Kasumi-1 (cell line): ENCODE measurements at regions not wholly inside any gene's neighbourhood (a gene's known extent, or its start where the extent isn't known, plus 50 kb on each side); places are given as distances from the start of the nearest gene placed in this dataset.
A peak's percentile ranks its signal among the peaks of the same experiment; 100 is the strongest.

ENCODE experiments used
- DNase-seq, 2 experiments: peaks; one replicate each; lab custom pipeline; 2025; lab: John Stamatoyannopoulos, UW

DNA sequence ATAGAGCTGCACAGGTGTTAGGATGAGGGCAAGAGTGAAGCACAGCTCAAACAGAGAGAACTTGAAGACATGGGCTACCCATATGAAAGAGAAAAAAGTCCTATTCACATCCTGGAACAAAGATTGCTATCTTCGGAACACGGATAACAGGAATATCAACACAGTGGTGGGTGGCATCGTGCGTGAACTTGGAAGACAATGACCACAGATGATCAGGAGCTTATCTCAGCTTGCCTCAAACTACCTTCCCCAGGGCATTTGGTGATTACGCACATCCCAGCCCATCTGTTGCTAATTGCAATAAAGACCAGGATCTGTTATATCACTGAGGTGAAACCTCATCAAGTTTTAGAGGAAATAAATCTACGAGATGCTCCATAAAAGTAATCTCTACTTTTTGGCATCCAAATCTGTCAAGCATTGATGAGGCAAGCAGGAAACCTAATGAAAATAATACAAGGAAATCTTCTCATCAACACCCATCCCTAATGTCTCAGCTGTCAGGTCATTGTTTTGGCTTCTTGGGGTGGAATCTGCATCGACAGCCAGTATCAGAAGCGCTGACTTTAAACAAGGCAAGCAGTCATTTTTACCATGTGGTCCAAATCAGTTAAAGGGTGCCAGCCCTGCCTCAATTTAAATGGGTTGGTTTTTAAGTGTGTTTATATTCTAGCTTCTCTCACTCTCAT lies 188.2 kb downstream of the SPCS3 start:
- DNase-seq: no peak

DNA sequence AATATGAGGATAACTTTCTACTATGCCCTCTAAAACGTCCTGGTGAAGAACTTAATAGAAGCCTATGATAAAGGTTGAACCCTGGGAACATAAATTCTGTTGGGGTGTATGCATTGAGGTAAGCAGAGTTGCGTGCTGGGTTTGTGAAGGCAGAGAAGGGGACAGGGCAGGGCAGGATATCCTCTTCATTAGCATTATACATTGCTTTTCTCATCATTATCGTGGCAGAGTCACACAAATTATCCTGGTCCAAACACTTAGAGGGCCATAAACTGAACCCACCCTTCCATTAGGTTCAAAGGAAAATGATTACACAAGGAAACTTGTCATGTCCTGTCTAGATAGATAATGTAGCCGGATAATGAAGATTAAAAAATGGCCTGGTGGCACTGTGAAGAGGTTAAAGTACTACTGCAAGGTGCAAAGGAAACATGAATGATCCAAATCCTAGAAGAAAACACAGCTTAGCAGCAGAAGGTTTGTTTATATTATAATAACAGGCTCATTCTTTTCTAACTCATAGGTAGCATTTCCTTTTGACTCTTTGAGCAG lies 189.1 kb downstream of the SPCS3 start:
- no peak for DNase-seq

DNA sequence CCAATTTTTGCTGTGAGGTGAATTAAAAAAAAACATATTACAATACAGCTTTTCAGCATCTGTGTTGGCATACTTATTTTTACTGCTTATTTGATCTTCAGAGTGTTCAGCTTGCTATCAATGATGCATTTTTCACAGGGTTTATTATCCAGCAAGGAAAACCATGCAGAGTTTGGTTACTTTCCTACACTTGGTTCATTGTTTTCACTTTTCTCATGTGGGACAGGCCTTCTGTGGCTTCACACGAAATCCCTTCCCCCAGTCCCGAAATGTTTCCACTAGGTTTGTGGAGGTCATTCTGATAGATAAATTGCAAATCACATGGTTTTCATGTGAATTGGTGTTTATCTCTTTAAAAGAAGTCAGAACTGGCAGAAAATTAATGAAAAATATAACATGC lies 205.8 kb downstream of the SPCS3 start:
- DNase-seq: no peak

DNA sequence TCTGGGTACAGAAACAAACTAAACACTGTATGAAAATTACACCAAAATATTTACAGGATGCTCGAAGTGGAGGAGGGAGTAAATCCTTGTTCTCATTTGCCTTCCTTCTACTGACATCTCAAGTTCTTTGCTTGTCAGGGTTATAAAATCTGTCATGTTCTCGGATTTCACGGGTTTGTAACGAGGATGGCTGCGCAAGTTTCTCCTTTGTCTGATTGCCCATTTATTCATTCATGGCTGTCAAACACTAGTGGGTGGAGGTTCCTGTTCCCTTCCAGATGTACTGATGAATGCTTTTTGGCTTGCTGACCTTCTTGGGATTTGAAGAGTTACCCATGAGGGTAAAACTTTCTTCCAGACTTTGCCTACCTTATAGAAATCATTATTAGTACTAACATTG lies 206.9 kb downstream of the SPCS3 start:
- no peak for DNase-seq

DNA sequence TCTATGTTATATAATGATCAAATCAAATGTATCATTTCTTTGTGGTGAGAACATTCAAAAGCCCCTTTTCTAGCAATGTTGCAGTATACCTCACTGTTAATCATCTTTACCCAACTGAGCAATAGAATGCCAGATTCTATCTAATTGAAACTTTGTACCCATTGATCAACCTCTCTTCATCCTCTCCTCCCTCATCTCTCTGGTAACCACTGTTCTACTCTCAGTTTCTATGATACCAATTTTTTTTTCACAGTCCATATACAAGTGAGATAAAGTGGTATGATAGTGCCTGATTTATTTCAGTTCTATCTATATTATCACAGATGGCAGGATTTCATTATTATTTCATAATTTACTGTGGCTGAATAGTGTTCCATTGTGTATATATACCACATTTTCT lies 209.8 kb downstream of the SPCS3 start:
- DNase-seq: no peak

DNA sequence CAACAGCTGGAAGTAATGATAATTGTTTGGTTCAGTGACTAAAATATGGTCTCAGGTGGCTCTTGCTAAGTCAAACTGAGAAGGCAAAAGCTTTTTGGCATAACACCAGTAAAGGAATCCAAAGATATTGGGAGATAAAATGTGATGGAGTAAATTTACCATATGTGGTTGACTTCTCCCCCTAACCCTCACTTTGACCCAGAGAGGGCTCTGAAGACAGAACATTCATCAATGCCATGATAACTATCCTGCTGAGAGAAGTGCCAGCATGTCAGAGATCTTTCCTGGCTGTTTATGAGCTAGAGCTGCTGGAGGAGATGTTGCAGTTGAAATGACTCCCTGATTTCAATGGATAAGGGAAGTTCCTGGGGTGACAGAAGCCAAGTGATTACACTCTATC lies 213.4 kb downstream of the SPCS3 start:
- DNase-seq: no peak

DNA sequence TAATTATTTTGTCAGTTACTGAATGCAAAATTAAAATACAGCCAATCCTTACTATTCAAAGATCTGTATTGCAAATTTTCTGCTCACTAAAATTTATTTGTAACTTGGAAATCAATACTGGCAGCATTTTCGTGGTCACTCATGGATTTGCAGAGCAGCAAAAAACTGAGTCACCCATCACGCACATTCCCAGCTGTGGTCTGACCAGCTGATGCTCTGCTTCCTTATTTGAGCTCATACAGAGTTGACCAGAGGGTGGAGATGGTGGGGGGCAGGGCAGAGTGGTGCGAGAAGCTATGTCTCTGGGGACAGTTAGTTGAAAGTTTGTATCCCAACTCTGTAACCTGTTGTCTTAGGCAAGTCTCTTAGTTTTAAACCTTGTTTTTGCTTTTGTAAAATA lies 214.8 kb downstream of the SPCS3 start:
- no peak for DNase-seq

DNA sequence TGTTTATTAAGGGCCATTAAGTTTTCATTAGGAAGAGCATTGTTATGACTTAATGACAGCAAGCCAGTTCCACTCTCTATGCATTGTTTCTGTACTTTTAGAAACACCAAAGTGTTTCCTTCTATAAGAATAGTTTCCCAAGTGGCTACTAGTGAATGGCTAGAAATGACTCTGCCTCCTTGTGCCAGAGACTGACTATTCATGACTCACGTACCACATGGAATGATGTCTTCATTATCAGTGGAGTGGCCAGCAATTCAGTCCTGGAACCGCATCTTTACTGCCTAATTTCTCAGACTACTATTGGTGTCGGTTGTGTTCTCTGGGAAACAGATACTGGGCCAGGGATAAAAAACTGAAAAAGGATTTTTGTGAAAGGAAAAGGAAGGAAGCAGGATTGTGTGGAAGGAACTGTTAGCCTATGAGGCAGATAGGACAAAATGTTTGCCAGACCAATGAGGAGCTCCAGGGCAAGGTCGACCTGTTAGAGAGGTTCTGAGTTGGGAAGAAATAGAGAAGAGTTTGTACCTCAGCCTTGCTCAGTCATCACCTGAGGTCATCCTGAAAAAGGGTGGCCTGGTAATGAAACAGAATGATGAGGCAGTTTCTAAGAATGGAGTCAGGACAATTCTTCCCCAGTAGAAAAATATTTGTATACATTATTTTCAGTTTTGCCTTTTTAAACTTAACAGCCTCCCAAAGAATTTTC lies 218.6 kb downstream of the SPCS3 start:
- no peak for DNase-seq

DNA sequence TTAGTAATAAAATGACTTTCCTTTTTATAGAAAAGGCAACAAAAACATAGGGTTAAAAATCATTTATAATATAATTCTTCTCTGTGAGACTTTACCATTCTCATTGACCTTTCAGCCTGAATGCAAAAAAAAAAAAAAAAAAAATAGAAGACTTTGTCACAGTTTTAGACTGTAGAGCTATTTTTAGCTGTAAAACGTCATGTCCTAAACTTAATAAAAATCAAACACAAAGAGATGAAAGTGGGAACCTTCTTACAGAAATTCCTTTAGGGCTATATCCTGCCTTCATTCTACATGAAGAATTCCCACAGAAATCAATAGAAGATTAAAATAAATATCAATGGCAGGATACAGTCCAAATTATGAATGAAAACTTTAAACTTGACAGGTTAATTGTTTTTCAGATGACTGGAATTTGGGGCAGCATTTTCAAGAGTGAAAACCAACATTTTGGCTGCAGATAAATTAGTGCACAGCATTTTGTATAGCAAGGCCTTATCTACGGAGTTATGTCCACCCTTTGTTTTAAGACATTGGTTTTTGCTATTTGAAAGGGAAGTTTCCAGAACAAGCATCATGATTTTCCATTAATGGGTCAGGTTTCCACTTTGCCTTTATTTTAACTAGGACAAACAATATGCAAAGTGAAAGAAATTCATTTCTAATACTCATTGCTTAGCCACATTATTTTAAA lies 219.5 kb downstream of the SPCS3 start:
- DNase-seq: no peak

DNA sequence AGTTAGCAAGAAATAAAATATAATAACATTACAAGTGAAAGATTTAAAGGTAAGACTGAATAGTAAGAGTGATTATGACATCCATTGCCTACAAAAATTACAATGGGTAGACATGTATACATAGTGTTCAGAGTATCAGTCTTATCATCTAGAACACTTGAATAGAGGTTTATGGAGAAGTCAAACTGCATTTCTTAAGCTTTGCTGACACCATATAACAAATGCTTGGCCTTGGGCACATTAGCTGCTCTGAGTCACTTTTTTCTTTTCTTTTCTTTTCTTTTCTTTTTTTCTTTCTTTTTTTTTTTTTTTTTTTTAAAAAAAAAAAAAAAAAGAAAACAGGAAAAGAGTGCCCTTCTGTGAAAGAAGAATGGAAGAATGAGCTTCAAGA lies 220.0 kb downstream of the SPCS3 start:
- DNase-seq: no peak

DNA sequence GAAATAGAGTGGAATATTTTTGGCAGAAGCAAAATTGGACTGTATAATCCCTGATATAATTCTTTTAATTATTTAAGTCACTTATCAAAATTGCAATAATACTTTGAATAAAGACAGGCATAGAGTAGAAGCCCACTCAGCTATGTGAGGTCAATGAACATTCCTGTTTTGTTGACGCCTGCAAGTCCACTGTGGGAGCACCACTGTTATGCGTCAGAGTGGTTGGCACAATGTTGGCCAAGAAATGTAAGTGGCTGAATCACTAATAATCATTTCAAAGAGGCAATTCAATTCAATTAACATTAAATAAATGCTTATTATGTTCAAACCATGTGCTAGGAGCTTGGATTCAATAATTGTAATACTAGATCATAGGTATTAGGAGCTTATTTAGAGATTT lies 221.0 kb downstream of the SPCS3 start:
- DNase-seq: no peak

DNA sequence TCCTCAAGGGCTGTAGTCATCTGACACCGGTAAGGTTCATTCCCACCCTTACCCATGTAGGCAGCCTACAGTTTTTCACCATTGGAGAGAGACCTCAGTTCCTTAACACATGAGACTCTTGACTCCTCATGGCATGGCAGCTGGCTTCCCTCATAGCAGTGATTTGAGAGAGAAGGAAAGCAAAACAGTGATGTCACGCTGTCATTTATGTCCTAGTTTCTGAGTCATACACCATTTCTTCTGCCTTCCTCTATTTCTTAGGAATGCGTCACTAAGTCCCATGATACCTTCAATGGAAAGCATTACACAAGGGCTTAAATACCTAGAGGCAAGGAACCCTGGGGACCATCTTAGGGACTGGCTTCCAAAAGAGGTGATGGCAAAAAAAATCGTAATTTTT lies 226.1 kb downstream of the SPCS3 start:
- no peak for DNase-seq

DNA sequence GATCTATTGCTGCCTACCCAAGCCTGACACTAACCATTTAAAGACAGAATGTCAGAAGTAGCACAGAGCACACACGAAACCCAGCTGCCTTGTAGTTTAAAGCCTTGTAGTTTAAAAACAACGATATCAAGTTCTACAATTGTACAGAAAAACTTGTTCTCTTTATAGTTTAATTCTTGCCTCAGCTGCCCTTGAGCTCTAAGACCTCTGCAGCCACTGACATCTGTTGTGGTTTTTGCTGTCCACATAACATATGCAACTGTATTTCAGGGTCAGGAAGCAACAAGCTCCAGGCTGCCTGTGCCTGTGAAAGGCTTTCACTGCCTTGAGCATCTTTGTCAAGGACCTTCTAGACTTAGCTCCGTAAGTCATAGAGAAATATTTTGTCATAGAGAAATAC lies 227.2 kb downstream of the SPCS3 start:
- DNase-seq: peak in 1 of 2 experiments; percentile 3

DNA sequence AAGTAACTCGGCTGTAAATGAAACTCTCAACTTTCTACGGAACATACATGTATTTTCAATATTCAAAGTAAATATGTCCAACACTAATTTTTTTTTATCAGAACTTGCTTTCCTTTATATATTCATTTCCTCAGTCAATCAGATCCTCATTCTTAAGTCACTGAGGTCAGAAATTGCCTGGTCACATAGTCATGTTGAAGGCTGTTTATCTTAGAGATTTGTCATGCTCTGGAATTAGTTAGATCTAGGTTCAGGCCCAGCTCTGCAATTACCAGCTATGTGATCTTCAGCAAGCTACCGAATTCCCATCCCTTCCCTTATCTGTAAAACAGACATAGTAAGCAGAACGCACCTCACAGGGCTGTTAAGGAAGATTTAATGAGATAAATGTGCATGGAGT lies 228.8 kb downstream of the SPCS3 start:
- no peak for DNase-seq

DNA sequence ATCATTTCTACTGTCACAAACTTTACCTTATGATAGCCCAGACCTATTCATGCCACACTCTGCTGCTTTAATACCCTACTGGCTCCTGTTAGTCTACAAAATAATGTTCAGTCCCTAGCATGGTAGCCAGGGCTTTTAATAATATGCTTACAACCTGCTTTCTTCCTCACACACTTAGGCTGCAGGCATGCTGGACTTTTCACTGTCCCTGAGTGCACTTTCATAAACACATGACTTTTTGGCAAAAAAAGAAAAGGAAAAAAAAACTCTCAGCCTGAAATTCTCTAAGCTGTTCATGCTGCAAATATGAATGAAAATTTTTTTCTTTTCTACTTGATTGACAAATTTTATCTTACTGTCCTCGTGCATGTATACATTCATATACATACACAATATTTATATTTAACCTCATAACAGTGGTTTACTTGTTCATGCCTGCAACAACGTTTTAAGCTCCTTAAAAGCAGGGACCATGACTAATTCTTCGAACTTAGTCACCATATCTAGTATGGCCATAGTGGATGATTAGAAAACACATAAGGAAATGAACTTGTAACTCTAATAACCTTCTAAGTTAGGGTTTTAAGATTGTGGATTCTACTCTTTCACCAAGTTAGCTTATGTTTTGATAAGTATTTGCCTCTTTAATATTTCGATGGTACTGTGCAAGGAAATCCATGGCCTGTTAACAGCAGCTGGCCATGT lies 229.5 kb downstream of the SPCS3 start:
- no peak for DNase-seq

DNA sequence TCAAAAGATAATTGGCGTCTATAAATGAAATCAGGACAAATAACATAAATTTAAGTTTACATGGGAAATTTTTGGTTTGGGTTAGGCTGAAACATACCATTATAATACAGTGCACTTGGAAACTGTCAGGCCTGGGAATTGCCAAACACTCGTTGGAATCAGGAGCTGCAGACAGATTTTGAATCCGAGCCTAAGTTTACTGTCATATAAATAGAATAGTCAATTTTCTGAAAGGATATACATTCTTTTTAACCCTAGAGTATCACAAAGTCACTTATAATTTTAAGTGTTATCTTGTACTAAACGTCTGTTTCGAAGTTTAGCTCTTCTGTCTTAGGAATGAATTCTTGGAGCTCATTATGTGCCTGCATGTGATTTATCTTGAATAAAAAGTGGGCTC lies 234.1 kb downstream of the VEGFC start:
- no peak for DNase-seq

DNA sequence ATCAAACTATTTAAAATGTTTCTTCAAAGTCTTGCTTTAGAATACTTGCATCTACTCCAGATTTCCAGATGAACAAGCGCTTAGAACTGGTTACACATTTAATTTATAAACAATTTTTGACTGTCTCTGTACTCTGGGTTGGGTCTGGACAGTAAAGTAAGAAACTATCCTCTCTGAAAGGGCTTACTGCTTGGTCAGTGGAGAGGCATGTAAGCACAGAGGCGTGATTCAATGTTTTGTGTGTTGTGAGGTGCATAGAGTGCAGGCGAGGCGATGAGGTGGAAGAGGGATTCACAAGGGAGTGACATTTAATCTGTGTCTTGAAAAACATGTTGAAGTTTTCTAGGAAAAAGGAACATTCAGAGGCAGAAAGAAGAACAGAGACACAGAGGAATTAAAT lies 231.4 kb downstream of the VEGFC start:
- DNase-seq: no peak

DNA sequence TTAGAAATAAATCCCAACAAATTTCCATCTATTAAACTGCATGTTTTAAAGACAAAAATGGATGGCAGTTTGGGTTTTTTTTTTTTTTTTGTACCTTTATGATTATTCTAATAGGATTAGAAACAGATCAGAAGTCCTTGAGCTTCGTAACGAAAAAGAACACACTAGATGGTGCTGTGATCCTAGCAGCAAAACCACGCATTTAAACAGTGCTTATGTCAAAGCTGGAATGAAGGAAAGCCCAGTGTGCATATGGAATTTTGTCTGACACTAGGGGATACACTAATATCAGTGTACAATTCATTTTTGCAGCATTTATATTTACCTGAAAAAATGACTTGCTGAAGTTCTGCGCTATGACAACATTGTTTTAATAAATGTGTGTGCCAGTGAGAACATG lies 229.1 kb downstream of the VEGFC start:
- no peak for DNase-seq

DNA sequence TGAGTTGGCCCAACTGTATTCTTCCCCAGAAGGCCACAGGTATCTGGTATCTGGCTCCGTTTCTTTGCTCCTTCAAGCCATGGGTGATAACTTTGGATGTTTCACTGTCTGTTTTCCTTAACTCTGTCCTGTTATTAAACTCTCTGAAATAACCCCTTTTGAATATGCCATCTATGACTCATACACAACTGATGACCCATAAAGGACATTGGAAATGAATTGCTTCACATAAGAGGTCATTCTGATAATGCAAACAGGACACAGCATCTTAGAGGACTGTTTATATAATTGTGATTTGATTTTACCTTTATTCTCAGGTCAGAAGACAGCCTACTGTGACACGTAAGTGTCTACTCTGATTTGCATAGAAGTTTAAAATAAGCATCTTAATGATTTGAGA lies 227.7 kb downstream of the VEGFC start:
- DNase-seq: no peak

DNA sequence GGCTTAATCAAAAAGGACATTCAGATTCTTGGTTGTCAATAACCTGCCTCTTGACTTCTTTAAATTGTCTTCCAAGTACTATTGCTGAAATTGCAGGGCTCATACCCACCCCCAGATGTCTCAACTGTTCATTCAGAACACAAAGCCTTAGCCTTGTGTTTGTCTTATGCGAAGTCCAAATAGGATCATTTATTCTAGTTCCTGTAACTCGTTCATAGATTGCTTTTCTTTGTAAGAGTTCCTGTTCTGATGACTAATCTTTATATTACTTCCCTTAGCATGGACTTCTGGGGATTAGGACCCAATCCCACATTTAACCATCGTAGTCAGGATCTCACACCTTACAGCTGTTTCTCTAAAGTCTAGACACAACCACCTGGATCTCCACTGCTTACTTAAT lies 226.0 kb downstream of the VEGFC start:
- DNase-seq: no peak

DNA sequence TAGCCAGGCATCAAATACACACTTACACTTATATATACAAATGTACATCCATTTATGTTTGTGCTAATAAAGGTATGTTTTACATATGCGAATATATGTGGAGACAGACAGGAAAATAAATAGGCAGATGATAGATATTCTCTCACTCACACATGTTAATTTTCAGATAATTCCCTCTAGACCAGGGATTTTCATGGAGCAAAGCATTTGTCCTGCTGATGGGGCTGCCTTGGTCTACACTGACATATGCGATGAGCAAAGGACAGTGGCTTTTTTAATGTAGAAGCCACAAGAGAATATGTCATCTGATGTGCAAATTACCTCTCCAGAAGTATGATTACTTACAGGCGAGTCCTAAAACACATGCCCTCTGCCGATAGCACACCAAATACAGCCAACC lies 224.5 kb downstream of the VEGFC start:
- no peak for DNase-seq

DNA sequence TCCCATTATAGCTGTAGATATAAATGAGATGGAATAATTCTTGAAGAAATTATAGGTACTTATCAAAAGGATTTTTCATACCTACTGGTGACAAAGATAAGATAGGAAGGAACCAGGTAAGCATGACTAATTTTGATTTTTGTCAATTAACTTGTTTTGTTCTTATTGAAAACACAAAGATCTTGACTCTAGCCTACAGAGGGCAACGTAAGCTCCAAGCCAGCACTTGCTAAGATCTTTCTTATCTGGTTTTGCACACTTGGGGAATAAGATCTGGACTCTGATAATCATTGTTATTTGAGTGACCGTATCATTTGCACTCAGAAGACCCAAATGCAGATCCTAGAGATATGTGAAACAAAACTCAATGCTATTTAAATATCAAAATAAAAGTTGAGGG lies 223.4 kb downstream of the VEGFC start:
- peak; percentile 3 to 4 for DNase-seq

DNA sequence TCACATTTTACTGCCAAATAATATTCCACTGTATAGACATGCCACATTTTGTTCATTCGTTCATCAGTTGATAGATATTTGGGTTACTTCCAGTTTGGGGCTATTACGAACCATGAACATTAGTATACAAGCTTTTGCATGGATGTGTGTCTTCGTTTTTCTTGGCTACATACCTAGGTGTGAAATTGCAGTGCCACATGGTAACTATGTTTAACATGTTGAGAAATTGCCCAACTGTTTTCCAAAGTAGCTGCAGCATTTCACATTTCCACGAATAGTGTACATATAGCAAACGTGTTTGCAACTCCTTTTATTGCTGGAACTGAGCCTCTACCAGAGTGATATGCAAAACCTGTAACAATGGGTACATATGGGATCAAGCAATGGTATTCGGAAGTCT lies 221.5 kb downstream of the VEGFC start:
- DNase-seq: no peak
